Liver (tissue), 8 donors: ENCODE measurements at regions not wholly inside any gene's neighbourhood (a gene's known extent, or its start where the extent isn't known, plus 50 kb on each side); places are given as distances from the start of the nearest gene placed in this dataset.

Source experiments
- DNase-seq: peaks from one replicate; pipeline ENCODE4 v3.0.0-alpha.2; 2017; ENCODE audit warnings: low spot score
- H3K27ac ChIP-seq, 2 donors: one replicate each; pipeline ENCODE4 v1.7.0; 2013; ENCODE audit warnings: inconsistent platforms in 2 of 2, low read length in 2 of 2, control low read depth in 1 of 2, low read depth in 1 of 2, mild to moderate bottlenecking in 1 of 2
- H3K27me3 ChIP-seq, 4 donors: one replicate each; pipeline versions ENCODE4 v1.6.1 to v1.7.0; 2013; ENCODE audit warnings: low read length in 3 of 4, inconsistent platforms in 1 of 4, mild to moderate bottlenecking in 1 of 4, moderate library complexity in 1 of 4; ENCODE audit not compliant: control insufficient read depth in 4 of 4, insufficient read depth in 4 of 4
- H3K36me3 ChIP-seq, 4 donors: one replicate each; pipeline versions ENCODE4 v1.6.1 to v1.7.0; 2013; ENCODE audit warnings: low read length in 3 of 4, mild to moderate bottlenecking in 3 of 4, low read depth in 1 of 4, moderate library complexity in 1 of 4; ENCODE audit not compliant: control insufficient read depth in 4 of 4, insufficient read depth in 3 of 4
- H3K4me1 ChIP-seq, 4 donors: one replicate each; pipeline versions ENCODE4 v1.6.1 to v1.7.0; 2013; ENCODE audit warnings: low read length in 3 of 4, mild to moderate bottlenecking in 3 of 4, moderate library complexity in 1 of 4; ENCODE audit not compliant: control insufficient read depth in 4 of 4, insufficient read depth in 4 of 4
- H3K4me3 ChIP-seq, 3 donors: one replicate each; pipeline versions ENCODE4 v1.6.1 to v1.7.0; 2013; ENCODE audit warnings: low read length in 3 of 3, control low read depth in 1 of 3, low read depth in 1 of 3, mild to moderate bottlenecking in 1 of 3
- H3K9ac ChIP-seq, 2 donors: one replicate each; pipeline ENCODE4 v1.7.0; 2013; ENCODE audit warnings: low read length in 2 of 2, mild to moderate bottlenecking in 2 of 2, moderate library complexity in 2 of 2, control low read depth in 1 of 2, low read depth in 1 of 2
- H3K9me3 ChIP-seq, 4 donors: one replicate each; pipeline versions ENCODE4 v1.6.1 to v1.7.0; 2013; ENCODE audit warnings: low read length in 3 of 4; ENCODE audit not compliant: control insufficient read depth in 4 of 4
- EGR1 ChIP-seq, 2 donors: IDR thresholded peaks; 2 replicates each; pipeline ENCODE4 v1.6.1; 2016 to 2018; ENCODE audit warnings: antibody characterized with exemption in 2 of 2, low read depth in 2 of 2
- FOXA1 ChIP-seq: IDR thresholded peaks from 2 replicates; pipeline ENCODE4 v1.6.1; 2016; ENCODE audit warnings: antibody characterized with exemption
- FOXA2 ChIP-seq: IDR thresholded peaks from 2 replicates; pipeline ENCODE4 v1.6.1; 2016; ENCODE audit warnings: antibody characterized with exemption
- GABPA ChIP-seq, 2 donors: IDR thresholded peaks in 1 of 2; conservative IDR thresholded peaks in 1 of 2; 2 replicates each; pipeline ENCODE4 v1.6.1; 2016; ENCODE audit warnings: antibody characterized with exemption in 2 of 2, mild to moderate bottlenecking in 1 of 2, moderate library complexity in 1 of 2
- HNF4A ChIP-seq, 2 donors: conservative IDR thresholded peaks; 2 replicates each; pipeline ENCODE4 v1.6.1; 2016; ENCODE audit warnings: antibody characterized with exemption in 2 of 2, mild to moderate bottlenecking in 2 of 2
- HNF4G ChIP-seq: IDR thresholded peaks from 2 replicates; pipeline ENCODE4 v1.6.1; 2016; ENCODE audit warnings: antibody characterized with exemption
- JUND ChIP-seq, 2 donors: IDR thresholded peaks; 2 replicates each; pipeline ENCODE4 v1.6.1; 2016; ENCODE audit warnings: antibody characterized with exemption in 2 of 2
- NR2F2 ChIP-seq: IDR thresholded peaks from 2 replicates; pipeline ENCODE4 v1.6.1; 2016; ENCODE audit warnings: antibody characterized with exemption
- RAD21 ChIP-seq, 2 donors: IDR thresholded peaks; 2 replicates each; pipeline ENCODE4 v1.6.1; 2016; ENCODE audit warnings: antibody characterized with exemption in 2 of 2, mild to moderate bottlenecking in 2 of 2
- RXRA ChIP-seq, 2 donors: IDR thresholded peaks; 2 replicates each; pipeline ENCODE4 v1.6.1; 2017 to 2018; ENCODE audit warnings: antibody characterized with exemption in 2 of 2, mild to moderate bottlenecking in 1 of 2
- SP1 ChIP-seq: IDR thresholded peaks from 2 replicates; pipeline ENCODE4 v1.6.1; 2018; ENCODE audit warnings: antibody characterized with exemption, mild to moderate bottlenecking
- TAF1 ChIP-seq: conservative IDR thresholded peaks from 2 replicates; pipeline ENCODE4 v1.6.1; 2016; ENCODE audit warnings: antibody characterized with exemption, mild to moderate bottlenecking
- YY1 ChIP-seq: IDR thresholded peaks from 2 replicates; pipeline ENCODE4 v1.6.1; 2016; ENCODE audit warnings: antibody characterized with exemption, mild to moderate bottlenecking
- WGBS: extraction: QIAGEN DNeasy Blood & Tissue Kit; methylation state at CpG from one replicate; pipeline ENCODE4 v1.1.7; 2013; 5-methylcytosine and 5-hydroxymethylcytosine counted together
- TF ChIP-seq, protein P1 (sequence below): IDR thresholded peaks from 2 replicates; pipeline ENCODE4 v1.6.1; 2016; ENCODE audit warnings: antibody characterized with exemption
- TF ChIP-seq, protein P2 (sequence below): IDR thresholded peaks from 2 replicates; pipeline ENCODE4 v1.6.1; 2016; ENCODE audit warnings: antibody characterized with exemption
- TF ChIP-seq, protein P3 (sequence below): IDR thresholded peaks from 2 replicates; pipeline ENCODE4 v1.6.1; 2016; ENCODE audit warnings: antibody characterized with exemption, mild to moderate bottlenecking
- TF ChIP-seq, protein P4 (sequence below): IDR thresholded peaks from 2 replicates; pipeline ENCODE4 v1.6.1; 2016; ENCODE audit warnings: antibody characterized with exemption
- TF ChIP-seq, protein P5 (sequence below): fragments of 150-350 bp; IDR thresholded peaks from 2 replicates; pipeline ENCODE4 v1.5.1; 2017; ENCODE audit warnings: improper control_type of control experiment, low read depth, low read length; ENCODE audit not compliant: missing input control
- donor health status: healthy.
- donor health status: healthy.
- donor health status: healthy.
- donor health status: healthy.
- donor health status: healthy.

DNA sequence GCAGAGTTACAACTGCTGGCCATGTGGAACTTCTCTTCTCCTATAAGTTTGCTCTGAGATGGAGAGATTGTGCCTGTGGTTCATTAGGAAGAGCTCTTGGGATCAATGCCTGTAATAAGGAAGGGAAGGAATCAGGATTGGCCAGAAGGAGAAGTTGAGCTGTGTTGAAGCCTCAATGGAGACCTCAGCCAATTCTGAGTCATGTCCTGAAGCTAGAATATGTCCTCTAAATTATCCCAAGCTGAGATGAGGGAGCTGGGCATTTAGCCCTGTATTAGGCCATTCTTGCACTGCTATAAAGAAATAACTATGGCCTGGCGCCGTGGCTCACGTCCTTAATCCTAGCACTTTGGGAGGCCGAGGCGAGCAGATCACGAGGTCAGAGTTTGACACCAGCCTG lies 85.4 kb upstream of the DHX15 start:
- Histone ChIP-seq H3K27me3 (no peaks in the 10 kb centered on the region), H3K9me3 (no peaks in the 10 kb centered on the region), H3K4me1 (no peaks in the 10 kb centered on the region), H3K4me3 (no peak overlapping the region), H3K9ac (no peak overlapping the region), H3K36me3 (no peaks in the 10 kb centered on the region), H3K27ac (no peak overlapping the region)
- DNase-seq: no peak
- WGBS: 96% methylated on average over 6 of the region's 6 CpGs
- TF ChIP-seq YY1 (no peak), NR2F2 (no peak), RAD21 (IDR thresholded peaks at IDR 0.05) (no peak), EGR1 (IDR thresholded peaks at IDR 0.05; ENCODE audit: low read depth in 2 of 2) (no peak), HNF4A (conservative IDR thresholded peaks at IDR 0.05) (no peak), SP1 (no peak), FOXA2 (no peak), JUND (IDR thresholded peaks at IDR 0.05) (no peak), FOXA1 (no peak), TAF1 (no peak), GABPA (IDR thresholded peaks at IDR 0.05 in 1 of 2, conservative IDR thresholded peaks at IDR 0.05 in 1 of 2) (no peak), RXRA (IDR thresholded peaks at IDR 0.05) (no peak), HNF4G (no peak)
- TF ChIP-seq, protein P1, sequence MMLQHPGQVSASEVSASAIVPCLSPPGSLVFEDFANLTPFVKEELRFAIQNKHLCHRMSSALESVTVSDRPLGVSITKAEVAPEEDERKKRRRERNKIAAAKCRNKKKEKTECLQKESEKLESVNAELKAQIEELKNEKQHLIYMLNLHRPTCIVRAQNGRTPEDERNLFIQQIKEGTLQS: no peak
- TF ChIP-seq, protein P2, sequence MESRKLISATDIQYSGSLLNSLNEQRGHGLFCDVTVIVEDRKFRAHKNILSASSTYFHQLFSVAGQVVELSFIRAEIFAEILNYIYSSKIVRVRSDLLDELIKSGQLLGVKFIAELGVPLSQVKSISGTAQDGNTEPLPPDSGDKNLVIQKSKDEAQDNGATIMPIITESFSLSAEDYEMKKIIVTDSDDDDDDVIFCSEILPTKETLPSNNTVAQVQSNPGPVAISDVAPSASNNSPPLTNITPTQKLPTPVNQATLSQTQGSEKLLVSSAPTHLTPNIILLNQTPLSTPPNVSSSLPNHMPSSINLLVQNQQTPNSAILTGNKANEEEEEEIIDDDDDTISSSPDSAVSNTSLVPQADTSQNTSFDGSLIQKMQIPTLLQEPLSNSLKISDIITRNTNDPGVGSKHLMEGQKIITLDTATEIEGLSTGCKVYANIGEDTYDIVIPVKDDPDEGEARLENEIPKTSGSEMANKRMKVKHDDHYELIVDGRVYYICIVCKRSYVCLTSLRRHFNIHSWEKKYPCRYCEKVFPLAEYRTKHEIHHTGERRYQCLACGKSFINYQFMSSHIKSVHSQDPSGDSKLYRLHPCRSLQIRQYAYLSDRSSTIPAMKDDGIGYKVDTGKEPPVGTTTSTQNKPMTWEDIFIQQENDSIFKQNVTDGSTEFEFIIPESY: no peak
- TF ChIP-seq, protein P3, sequence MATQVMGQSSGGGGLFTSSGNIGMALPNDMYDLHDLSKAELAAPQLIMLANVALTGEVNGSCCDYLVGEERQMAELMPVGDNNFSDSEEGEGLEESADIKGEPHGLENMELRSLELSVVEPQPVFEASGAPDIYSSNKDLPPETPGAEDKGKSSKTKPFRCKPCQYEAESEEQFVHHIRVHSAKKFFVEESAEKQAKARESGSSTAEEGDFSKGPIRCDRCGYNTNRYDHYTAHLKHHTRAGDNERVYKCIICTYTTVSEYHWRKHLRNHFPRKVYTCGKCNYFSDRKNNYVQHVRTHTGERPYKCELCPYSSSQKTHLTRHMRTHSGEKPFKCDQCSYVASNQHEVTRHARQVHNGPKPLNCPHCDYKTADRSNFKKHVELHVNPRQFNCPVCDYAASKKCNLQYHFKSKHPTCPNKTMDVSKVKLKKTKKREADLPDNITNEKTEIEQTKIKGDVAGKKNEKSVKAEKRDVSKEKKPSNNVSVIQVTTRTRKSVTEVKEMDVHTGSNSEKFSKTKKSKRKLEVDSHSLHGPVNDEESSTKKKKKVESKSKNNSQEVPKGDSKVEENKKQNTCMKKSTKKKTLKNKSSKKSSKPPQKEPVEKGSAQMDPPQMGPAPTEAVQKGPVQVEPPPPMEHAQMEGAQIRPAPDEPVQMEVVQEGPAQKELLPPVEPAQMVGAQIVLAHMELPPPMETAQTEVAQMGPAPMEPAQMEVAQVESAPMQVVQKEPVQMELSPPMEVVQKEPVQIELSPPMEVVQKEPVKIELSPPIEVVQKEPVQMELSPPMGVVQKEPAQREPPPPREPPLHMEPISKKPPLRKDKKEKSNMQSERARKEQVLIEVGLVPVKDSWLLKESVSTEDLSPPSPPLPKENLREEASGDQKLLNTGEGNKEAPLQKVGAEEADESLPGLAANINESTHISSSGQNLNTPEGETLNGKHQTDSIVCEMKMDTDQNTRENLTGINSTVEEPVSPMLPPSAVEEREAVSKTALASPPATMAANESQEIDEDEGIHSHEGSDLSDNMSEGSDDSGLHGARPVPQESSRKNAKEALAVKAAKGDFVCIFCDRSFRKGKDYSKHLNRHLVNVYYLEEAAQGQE: no peak
- TF ChIP-seq, protein P4, sequence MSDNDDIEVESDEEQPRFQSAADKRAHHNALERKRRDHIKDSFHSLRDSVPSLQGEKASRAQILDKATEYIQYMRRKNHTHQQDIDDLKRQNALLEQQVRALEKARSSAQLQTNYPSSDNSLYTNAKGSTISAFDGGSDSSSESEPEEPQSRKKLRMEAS: no peak
- TF ChIP-seq, protein P5, sequence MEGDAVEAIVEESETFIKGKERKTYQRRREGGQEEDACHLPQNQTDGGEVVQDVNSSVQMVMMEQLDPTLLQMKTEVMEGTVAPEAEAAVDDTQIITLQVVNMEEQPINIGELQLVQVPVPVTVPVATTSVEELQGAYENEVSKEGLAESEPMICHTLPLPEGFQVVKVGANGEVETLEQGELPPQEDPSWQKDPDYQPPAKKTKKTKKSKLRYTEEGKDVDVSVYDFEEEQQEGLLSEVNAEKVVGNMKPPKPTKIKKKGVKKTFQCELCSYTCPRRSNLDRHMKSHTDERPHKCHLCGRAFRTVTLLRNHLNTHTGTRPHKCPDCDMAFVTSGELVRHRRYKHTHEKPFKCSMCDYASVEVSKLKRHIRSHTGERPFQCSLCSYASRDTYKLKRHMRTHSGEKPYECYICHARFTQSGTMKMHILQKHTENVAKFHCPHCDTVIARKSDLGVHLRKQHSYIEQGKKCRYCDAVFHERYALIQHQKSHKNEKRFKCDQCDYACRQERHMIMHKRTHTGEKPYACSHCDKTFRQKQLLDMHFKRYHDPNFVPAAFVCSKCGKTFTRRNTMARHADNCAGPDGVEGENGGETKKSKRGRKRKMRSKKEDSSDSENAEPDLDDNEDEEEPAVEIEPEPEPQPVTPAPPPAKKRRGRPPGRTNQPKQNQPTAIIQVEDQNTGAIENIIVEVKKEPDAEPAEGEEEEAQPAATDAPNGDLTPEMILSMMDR: no peak

DNA sequence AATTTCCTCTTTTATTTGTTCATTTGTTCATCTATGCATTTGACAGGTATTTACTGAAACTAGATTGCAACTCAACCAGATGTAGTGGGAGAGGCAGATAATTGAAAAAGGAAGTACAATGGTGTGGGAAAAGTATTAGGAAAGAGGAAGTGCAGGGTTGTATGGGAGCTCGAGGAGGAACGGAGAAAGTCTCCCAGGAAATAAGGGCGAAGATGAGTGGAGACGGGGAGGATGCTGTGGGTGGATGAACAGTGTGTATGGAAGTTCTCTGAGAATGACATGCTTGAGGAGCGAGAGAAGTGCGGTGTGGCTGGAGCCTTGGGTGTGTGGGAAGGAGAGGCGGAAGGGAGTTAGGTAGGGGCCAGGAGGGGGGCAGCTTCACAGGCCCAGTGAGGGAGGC lies 87.5 kb upstream of the DHX15 start:
- WGBS: 79% methylated on average over 7 of the region's 7 CpGs

More for the DNA sequence above, 87.5 kb upstream of the DHX15 start:
- no peaks in the 10 kb centered on the region for H3K36me3 ChIP-seq
- no peak for DNase-seq
- TF ChIP-seq, protein P3: no peak
- no peak for TF ChIP-seq HNF4A (conservative IDR thresholded peaks at IDR 0.05)
- TF ChIP-seq RAD21 (IDR thresholded peaks at IDR 0.05): no peak
- TF ChIP-seq, protein P4: no peak
- TF ChIP-seq TAF1: no peak
- H3K9ac ChIP-seq: no peak overlapping the region
- H3K4me1 ChIP-seq: no peaks in the 10 kb centered on the region
- H3K4me3 ChIP-seq: no peak overlapping the region
- H3K27me3 ChIP-seq: no peaks in the 10 kb centered on the region
- no peaks in the 10 kb centered on the region for H3K9me3 ChIP-seq
- no peak overlapping the region for H3K27ac ChIP-seq
